Memory B cell (primary cell): ENCODE measurements at regions not wholly inside any gene's neighbourhood (a gene's known extent, or its start where the extent isn't known, plus 50 kb on each side); places are given as distances from the start of the nearest gene placed in this dataset.

Experiments
- ATAC-seq: fragments of 150-1000 bp; cut with Tn5 transposase; 2 replicates; pipeline ENCODE4 v1.10.0; 2021; ENCODE audit warnings: low read depth, mild to moderate bottlenecking, moderate library complexity
- DNase-seq, 2 donors: peaks; one replicate each; pipeline ENCODE4 v3.0.0; 2022; ENCODE audit warnings: low spot score in 2 of 2
- H3K27ac Mint-ChIP-seq: one replicate; pipeline ENCODE4 v1.8.0; 2022; ENCODE audit warnings: mild to moderate bottlenecking, moderate library complexity, mixed read lengths
- H3K27me3 Mint-ChIP-seq: one replicate; pipeline ENCODE4 v1.8.0; 2022; ENCODE audit warnings: mixed read lengths
- H3K36me3 Mint-ChIP-seq: one replicate; pipeline ENCODE4 v1.8.0; 2022; ENCODE audit warnings: mild to moderate bottlenecking, mixed read lengths
- H3K4me1 Mint-ChIP-seq: one replicate; pipeline ENCODE4 v1.8.0; 2022; ENCODE audit warnings: mixed read lengths
- H3K4me3 Mint-ChIP-seq: one replicate; pipeline ENCODE4 v1.8.0; 2022; ENCODE audit warnings: mild to moderate bottlenecking, moderate library complexity, mixed read lengths
- H3K9me3 Mint-ChIP-seq: one replicate; pipeline ENCODE4 v1.8.0; 2022; ENCODE audit warnings: mixed read lengths

DNA sequence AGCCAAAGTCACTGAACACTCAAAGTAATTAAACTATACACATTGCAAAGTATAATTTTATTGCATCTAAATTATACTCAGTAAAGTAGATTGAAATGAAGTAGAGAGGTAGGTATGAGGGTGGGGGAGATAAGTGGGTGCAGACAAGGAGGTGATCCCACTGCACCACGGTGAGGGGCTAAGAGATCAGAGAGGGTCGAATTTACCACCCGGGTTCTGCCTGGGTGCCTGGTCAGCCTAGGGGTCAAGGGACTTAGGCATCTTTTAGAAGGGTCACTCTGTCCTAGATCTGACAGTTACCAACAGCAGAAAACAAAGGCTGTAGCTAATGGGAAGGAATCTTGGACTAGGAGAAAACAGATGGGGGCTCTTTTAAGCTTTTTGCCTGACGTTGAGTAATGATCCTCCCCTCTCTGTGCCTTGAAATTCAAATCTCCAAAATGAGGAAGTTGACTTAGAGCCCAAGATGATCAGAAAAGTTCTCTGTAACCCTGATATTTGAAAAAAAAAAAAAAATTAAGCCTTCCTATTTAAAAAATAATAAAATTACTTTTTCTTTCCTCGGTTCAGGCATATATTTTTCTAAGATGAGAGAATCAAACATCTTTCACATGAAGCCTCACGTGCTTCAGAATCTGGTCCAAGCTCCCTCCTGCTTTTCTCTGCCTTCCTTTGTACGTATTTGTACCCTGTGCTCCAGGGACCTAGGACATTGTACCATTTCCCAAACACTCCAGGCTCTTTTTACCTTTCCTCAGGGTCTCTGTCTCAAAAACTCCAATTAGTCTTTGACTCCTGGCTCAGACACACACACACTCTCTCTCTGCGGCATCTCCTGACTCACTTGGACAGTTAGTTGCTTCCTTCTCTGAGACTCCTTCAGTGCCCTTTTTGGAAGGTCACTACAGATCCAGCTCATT, 353.9 kb downstream of the CYRIA start:
- DNase-seq = no peak
- Mint-ChIP-seq H3K4me3 (no peak overlapping the region), H3K36me3 (no peaks in the 10 kb centered on the region), H3K9me3 (peaks cover 1% of the 10 kb centered on the region), H3K27me3 (peaks cover 5% of the 10 kb centered on the region), H3K27ac (no peak overlapping the region), H3K4me1 (no peaks in the 10 kb centered on the region)
- ATAC-seq = no peak

DNA sequence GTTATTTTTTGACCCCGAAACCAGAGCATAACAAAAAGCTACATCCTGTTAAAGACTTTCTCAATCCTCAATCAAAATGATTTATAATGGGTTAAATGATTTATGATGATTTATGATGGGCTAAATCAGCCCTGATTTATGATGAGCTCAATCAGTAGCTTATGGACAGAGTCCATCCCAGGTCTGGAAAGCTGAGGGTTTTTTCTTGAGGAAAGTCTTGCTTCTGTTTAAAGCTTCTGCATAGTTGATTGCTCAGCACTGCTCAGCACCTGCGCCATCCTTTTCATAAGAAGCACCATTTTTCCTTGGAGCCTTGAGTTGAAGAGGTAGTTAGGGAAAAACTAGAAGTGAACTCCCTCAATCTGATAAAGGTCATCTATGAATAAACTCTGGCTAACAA, 356.8 kb downstream of the CYRIA start:
- peaks cover 1% of the 10 kb centered on the region for H3K9me3 Mint-ChIP-seq
- H3K4me3 Mint-ChIP-seq = no peak overlapping the region
- H3K36me3 Mint-ChIP-seq = no peaks in the 10 kb centered on the region
- H3K4me1 Mint-ChIP-seq = no peaks in the 10 kb centered on the region
- peaks cover 11% of the 10 kb centered on the region for H3K27me3 Mint-ChIP-seq
- ATAC-seq = no peak
- no peak overlapping the region for H3K27ac Mint-ChIP-seq
- DNase-seq = no peak

DNA sequence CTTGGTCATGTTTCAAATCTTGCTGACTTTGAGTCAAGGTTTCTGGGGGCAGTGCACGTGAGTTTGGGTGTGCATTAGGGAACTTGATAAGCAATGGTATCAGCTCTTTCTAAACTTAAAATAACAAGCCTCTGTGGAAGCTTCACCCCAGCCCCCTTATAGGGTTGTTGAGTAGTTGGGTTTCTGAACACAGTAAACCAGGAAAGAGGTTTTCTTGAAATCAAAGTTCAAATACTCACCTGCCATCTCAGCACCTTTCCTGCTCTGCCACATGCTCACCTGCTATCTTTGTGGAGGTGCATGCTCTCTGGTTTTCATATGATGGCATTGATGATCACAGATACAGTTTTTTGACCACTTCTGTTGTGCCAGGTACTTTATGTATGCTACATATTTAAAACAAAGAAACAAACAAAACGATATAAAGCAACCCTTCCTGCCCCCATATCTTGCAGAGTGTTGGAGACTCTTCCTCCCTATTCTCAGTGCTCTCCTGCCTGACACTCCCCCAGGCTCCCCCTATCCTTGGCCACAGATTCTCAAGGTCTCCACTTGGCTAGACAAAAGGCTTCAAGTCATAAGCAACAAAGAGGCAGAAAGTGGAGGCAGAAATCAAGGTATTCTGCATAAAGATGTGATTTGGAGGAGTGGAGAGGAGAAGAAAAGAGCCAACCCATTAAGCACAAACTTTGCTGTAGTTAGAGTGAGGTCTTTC, 360.6 kb downstream of the CYRIA start:
- no peak overlapping the region for H3K4me3 Mint-ChIP-seq
- DNase-seq (no peak), ATAC-seq (no peak)
- no peaks in the 10 kb centered on the region for H3K36me3 Mint-ChIP-seq
- no peak overlapping the region for H3K27ac Mint-ChIP-seq
- peaks cover 1% of the 10 kb centered on the region for H3K9me3 Mint-ChIP-seq
- H3K4me1 Mint-ChIP-seq = peaks cover 4% of the 10 kb centered on the region
- H3K27me3 Mint-ChIP-seq = peaks cover 20% of the 10 kb centered on the region

DNA sequence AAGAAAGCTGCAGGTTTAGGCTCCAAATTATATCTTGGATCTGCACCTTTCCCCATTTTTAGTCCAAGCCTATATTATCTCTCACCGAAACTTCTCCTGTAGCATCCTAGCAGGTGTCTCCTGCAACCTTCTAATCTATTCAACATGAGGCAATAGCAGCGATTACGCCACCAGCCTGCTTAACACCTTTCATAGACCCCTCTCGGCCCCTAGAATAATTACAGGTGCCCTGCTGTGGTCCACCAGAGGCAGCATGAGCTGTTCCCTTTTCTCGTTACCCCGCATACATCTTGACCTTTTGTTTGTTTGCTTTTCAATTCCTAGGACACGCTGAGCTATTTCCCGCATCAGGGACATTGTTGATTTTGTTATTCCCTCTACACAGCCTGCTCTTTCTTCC, 361.9 kb downstream of the CYRIA start:
- DNase-seq (no peak), ATAC-seq (no peak)
- Mint-ChIP-seq H3K27ac (no peak overlapping the region), H3K4me3 (no peak overlapping the region), H3K4me1 (peaks cover 4% of the 10 kb centered on the region), H3K27me3 (peaks cover 20% of the 10 kb centered on the region), H3K9me3 (peaks cover 1% of the 10 kb centered on the region), H3K36me3 (no peaks in the 10 kb centered on the region)

DNA sequence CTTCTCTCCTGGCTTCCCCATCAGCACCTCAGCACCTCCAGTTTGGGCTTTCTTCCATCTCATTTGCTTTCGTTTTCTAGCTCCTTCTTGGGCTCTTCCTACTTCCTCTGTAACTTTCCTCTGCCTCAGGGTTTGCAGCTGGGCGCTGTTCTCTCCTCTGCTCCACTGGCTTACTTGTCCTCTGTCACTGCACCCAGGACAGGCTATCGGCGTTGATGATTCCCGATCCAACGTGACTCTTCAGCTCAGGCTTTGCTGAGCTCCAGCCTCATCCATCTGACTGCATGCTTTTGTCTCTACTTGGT, 362.4 kb downstream of the CYRIA start:
- Mint-ChIP-seq H3K4me1 (peaks cover 4% of the 10 kb centered on the region), H3K27me3 (peaks cover 20% of the 10 kb centered on the region), H3K27ac (no peak overlapping the region), H3K4me3 (peak overlapping the region; percentile 1), H3K36me3 (no peaks in the 10 kb centered on the region), H3K9me3 (peaks cover 1% of the 10 kb centered on the region)
- ATAC-seq = no peak
- no peak for DNase-seq

DNA sequence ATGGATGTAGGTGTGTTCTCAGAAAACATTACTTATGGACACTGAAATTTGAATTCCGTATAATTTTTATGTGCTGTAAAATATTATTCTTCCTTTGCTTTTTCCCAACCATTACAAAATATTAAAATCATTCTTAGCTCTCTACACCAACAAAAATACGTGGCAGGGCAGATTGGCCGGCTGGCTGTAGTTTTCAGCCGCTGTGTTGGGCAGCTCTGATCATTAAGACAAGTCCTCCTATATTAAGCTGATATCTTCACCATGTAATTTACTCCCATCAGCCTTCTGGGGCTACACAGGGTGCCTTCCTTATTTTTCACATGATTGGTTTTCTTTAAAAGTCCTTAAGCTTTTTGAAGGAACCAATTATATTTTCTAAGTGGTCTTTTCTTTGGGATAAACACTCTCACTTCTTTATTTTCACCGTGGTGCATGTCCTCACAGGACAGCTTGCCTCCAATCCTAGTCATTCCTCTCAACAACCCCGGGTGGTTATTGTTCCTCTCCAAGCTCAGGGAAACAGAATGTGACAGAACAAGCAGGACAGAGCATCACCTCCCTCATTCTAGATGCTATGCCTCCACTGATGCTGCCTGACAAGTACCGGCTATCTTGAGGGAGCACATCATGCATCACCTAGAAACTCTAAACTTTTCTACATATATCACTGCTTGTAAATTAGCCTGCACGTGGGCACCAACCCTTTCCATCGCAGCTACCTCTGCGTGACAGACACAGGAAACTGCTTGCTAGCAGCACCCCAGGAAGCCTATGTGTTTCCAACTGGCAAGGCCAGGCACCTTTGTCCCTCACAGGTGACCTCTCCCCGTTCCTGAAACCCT, 362.3 kb downstream of the MYCN start:
- Mint-ChIP-seq H3K4me3 (peak overlapping the region; percentile 1), H3K9me3 (peaks cover 1% of the 10 kb centered on the region), H3K27me3 (peaks cover 20% of the 10 kb centered on the region), H3K4me1 (peaks cover 4% of the 10 kb centered on the region), H3K36me3 (no peaks in the 10 kb centered on the region), H3K27ac (no peak overlapping the region)
- DNase-seq = no peak
- no peak for ATAC-seq

DNA sequence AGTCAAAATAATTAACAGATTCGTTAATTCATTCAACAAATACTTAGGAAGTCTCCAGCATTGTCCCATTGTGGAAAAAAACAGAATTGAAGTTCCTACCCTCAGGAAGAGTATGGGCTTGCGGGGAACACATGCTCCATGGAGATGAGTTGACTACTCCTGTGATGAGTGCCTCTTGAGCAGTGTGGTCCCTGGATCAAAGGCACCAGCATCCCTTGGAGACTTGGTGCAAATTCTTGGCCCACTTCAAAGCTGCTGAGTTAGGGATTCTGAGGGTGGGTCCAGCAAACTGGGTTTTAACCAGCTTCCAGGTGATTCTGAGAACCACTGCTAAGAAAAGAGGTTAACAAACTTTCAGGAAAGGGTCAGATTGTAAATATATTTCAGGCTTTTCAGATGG, 361.6 kb downstream of the MYCN start:
- Mint-ChIP-seq H3K9me3 (peaks cover 1% of the 10 kb centered on the region), H3K36me3 (no peaks in the 10 kb centered on the region), H3K4me3 (no peak overlapping the region), H3K4me1 (peaks cover 4% of the 10 kb centered on the region), H3K27ac (no peak overlapping the region), H3K27me3 (peaks cover 20% of the 10 kb centered on the region)
- ATAC-seq (no peak), DNase-seq (no peak)

DNA sequence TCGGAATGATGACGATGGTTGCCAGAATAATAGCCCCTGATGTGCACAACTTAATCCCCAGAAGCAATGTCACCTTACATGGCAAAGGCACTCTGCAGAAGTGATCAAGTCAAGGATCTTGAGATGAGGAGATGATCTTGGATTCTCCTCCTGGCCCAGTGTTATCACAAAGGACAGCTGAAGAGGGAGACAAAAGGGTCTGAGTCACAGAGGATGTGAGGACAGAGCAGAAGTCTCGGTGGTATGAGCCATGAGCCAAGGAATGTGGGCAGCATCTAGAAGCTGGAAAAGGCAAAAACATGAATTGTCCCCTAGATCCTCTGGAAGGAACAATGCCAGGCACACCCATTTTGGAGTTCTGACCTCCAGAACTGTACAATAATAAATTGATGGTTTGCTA, 358.5 kb downstream of the MYCN start:
- Mint-ChIP-seq H3K27me3 (peaks cover 13% of the 10 kb centered on the region), H3K4me3 (no peak overlapping the region), H3K4me1 (peaks cover 4% of the 10 kb centered on the region), H3K27ac (no peak overlapping the region), H3K9me3 (no peaks in the 10 kb centered on the region), H3K36me3 (no peaks in the 10 kb centered on the region)
- DNase-seq = no peak
- no peak for ATAC-seq

DNA sequence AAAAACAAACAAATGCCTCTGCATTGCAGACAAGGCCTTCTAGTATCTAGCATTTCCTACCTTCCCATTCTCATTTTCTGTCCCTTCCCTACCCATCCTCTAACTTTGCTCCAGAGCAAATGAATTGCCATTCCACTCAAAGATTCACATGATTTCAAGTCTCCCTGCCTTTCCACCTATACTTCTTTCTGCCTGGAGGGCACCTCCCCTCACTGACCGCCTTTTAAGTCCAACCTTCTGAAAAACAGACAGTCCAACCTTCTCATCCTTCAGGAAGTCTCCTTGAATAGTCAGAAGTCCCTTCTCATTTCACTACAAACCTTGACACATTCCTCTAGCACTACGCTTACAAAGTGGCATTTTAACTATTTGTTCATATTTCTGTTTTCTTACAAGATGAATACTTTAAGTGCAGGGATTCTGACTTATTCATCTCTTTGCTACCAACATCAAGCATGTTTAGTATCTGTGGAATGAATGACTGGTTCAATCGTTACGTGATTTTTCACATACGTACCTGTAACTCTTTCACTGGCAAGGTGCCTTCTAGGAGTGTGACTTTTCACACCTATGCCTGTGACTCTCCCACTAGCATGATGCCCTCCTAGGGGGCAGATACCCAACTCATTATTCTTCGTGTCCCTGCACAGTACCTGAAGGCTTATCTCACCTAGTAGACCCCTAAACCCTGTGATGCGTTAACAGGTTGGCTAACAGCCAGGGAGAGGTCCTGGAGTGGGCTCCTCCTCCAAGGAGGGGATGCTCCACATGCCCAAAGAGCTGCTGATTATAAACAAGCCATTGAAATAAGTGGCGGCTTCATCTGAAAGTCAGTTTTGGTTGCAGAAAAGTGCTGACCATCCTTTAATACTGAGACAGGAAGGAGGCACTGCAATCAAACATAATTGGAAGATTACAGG, 356.2 kb downstream of the MYCN start:
- Mint-ChIP-seq H3K36me3 (no peaks in the 10 kb centered on the region), H3K27me3 (peaks cover 3% of the 10 kb centered on the region), H3K4me1 (no peaks in the 10 kb centered on the region), H3K27ac (no peak overlapping the region), H3K9me3 (no peaks in the 10 kb centered on the region), H3K4me3 (no peak overlapping the region)
- no peak for DNase-seq
- ATAC-seq = no peak

DNA sequence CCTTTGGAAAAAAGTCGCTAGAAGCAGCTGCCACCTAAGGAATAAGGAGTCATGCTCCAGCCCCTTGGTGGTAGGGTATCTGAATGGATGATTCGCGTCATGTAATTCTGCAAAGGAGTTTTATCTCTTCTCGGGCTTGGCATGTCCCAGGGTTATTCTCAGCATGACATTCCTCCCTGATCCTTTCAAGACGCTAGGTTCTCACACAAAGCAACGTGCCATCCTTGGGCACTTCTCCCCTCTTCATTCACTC, 355.6 kb downstream of the MYCN start:
- DNase-seq (no peak), ATAC-seq (no peak)
- Mint-ChIP-seq H3K36me3 (no peaks in the 10 kb centered on the region), H3K27ac (no peak overlapping the region), H3K4me1 (no peaks in the 10 kb centered on the region), H3K4me3 (no peak overlapping the region), H3K27me3 (peaks cover 3% of the 10 kb centered on the region), H3K9me3 (no peaks in the 10 kb centered on the region)

DNA sequence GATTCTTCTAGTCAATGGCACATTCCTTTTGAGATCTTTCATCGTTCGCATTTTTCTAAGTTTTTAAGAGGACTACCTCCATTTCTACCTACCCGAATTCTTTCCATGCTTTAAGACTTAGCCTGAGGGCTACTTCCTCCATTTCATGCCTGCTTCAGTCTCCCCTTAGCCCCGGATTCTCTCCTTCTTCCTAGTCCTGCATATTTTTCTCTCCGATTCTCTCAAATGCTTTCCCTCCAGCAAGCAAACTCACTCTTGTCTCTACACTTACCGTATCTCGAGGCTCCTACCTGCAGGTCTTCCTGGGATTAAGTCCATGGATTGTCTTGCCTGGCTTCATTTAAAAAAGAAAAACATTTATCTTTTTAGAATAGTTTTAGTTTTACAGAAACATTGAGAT, 354.4 kb downstream of the MYCN start:
- no peaks in the 10 kb centered on the region for H3K36me3 Mint-ChIP-seq
- no peak overlapping the region for H3K27ac Mint-ChIP-seq

DNA sequence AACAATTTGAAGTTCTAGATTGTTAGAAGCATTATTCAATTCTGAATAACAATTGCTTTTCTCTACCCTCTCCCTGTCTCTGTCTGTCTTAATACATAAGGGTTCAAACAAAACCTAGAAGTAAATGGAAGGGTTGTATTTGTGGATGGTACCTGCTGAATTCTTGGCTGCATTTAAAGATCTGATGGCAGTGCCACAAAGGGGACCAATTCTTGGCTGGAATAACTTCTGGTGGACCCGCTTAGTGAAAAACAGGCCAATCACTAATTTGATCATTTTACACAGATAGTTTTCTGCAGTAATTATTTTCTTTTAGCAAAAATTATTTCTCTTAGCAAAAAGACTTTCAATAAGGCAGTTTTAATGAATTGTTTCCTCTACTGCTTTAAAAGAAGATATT, 353.5 kb downstream of the MYCN start:
- no peaks in the 10 kb centered on the region for H3K36me3 Mint-ChIP-seq
- H3K27me3 Mint-ChIP-seq = peaks cover 3% of the 10 kb centered on the region
- no peaks in the 10 kb centered on the region for H3K4me1 Mint-ChIP-seq
- DNase-seq (no peak), ATAC-seq (no peak)
- H3K27ac Mint-ChIP-seq = no peak overlapping the region
- no peak overlapping the region for H3K4me3 Mint-ChIP-seq
- H3K9me3 Mint-ChIP-seq = no peaks in the 10 kb centered on the region

More for the DNA sequence above, 354.4 kb downstream of the MYCN start:
- H3K4me3 Mint-ChIP-seq = no peak overlapping the region
- H3K9me3 Mint-ChIP-seq = no peaks in the 10 kb centered on the region
- no peaks in the 10 kb centered on the region for H3K4me1 Mint-ChIP-seq
- DNase-seq (no peak), ATAC-seq (no peak)
- peaks cover 3% of the 10 kb centered on the region for H3K27me3 Mint-ChIP-seq

DNA sequence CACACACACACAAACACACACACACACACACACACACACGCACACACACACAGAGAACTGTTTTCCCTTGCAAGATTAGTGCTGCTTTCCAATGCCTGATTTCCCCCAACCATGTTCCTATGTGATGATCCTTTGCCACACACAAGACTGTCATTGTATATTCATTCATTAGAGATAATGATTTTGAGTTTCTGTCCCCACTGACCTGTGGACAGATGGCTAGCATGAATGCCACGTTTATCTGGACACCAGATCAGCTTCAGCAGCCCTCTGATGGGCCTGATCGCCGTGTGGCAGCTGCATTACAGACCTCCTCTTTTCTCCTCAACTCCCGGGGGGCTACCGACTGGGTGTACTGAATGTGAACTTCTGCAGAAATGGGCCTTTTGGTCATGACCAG, 353.0 kb downstream of the MYCN start:
- no peak overlapping the region for H3K27ac Mint-ChIP-seq
- DNase-seq = no peak
- H3K4me1 Mint-ChIP-seq = no peaks in the 10 kb centered on the region
- ATAC-seq = no peak
- no peak overlapping the region for H3K4me3 Mint-ChIP-seq
- H3K9me3 Mint-ChIP-seq = no peaks in the 10 kb centered on the region
- H3K36me3 Mint-ChIP-seq = no peaks in the 10 kb centered on the region
- H3K27me3 Mint-ChIP-seq = peaks cover 3% of the 10 kb centered on the region
